ENCODE measurements at regions not wholly inside any gene's neighbourhood (a gene's known extent, or its start where the extent isn't known, plus 50 kb on each side); places are given as distances from the start of the nearest gene placed in this dataset.

GRCh38 chr15:62886431-62887071, 156.0 kb upstream of the TPM1 start:
- CTCF ChIA-PET: interaction anchor here (1.2 to 2.5 kb wide), 2 partner anchors 16 to 38 kb away, joined by 4 to 11 read pairs; no protein-coding TSS in a partner anchor

GRCh38 chr15:62887113-62887570, 155.4 kb upstream of the TPM1 start:
- no peak for DNase-seq (ENCODE audit: low spot score)
- H3K27ac Mint-ChIP-seq: peak overlapping the region; percentile 75
- peak; percentile 10 for ATAC-seq
- ChIA-PET CTCF (interaction anchor here (1.2 to 2.5 kb wide), 2 partner anchors 16 to 39 kb away, joined by 4 to 11 read pairs; no protein-coding TSS in a partner anchor), POLR2A (no interaction called here)
- TF ChIP-seq USF1 (CRISPR knock-in tag; IDR thresholded peaks at IDR 0.05) (no peak), ETV6 (CRISPR knock-in tag; IDR thresholded peaks at IDR 0.05) (no peak), ZNF396 (CRISPR knock-in tag; IDR thresholded peaks at IDR 0.05; ENCODE audit: borderline replicate concordance) (no peak), MLX (CRISPR knock-in tag; IDR thresholded peaks at IDR 0.05) (no peak), NFYB (CRISPR knock-in tag; conservative IDR thresholded peaks at IDR 0.05; ENCODE audit: low read depth) (no peak), ZNF532 (CRISPR knock-in tag; IDR thresholded peaks at IDR 0.05; ENCODE audit: borderline replicate concordance) (no peak), ZBTB43 (CRISPR knock-in tag; IDR thresholded peaks at IDR 0.05) (no peak), NR2C2 (CRISPR knock-in tag; IDR thresholded peaks at IDR 0.05) (no peak), AFF4 (CRISPR knock-in tag; IDR thresholded peaks at IDR 0.05; ENCODE audit: borderline replicate concordance) (no peak), ZNF425 (CRISPR knock-in tag; conservative IDR thresholded peaks at IDR 0.05) (no peak), ATF2 (CRISPR knock-in tag; IDR thresholded peaks at IDR 0.05; ENCODE audit: borderline replicate concordance, low read depth) (no peak), MAX (CRISPR knock-in tag; IDR thresholded peaks at IDR 0.05) (no peak), ZNF416 (CRISPR knock-in tag; IDR thresholded peaks at IDR 0.05) (no peak)
- H3K4me3 Mint-ChIP-seq: peak overlapping the region; percentile 41
- H3K4me1 Mint-ChIP-seq: peaks cover 26% of the 10 kb centered on the region
- H3K27me3 Mint-ChIP-seq (ENCODE audit: low read depth): no peaks in the 10 kb centered on the region; the same call in 1 of the 2 replicates
- H3K36me3 Mint-ChIP-seq: no peaks in the 10 kb centered on the region
- H3K9me3 Mint-ChIP-seq: no peaks in the 10 kb centered on the region

More at GRCh38 chr15:62886431-62887071, 156.0 kb upstream of the TPM1 start:
- no peaks in the 10 kb centered on the region for H3K36me3 Mint-ChIP-seq
- H3K27me3 Mint-ChIP-seq (ENCODE audit: low read depth): no peaks in the 10 kb centered on the region; the same call in 1 of the 2 replicates
- H3K4me1 Mint-ChIP-seq: peaks cover 26% of the 10 kb centered on the region
- H3K9me3 Mint-ChIP-seq: no peaks in the 10 kb centered on the region
- peak; percentile 61 for DNase-seq (ENCODE audit: low spot score)
- H3K4me3 Mint-ChIP-seq: peak overlapping the region; percentile 41
- TF ChIP-seq E2F1 (CRISPR knock-in tag; IDR thresholded peaks at IDR 0.05): no peak
- peak; percentile 78 for TF ChIP-seq ZNF423 (CRISPR knock-in tag; IDR thresholded peaks at IDR 0.05)
- no peak for TF ChIP-seq SMAD3 (CRISPR knock-in tag; IDR thresholded peaks at IDR 0.05; ENCODE audit: borderline replicate concordance)
- no peak for TF ChIP-seq PRRX2 (CRISPR knock-in tag; IDR thresholded peaks at IDR 0.05)
- peak; percentile 88 for ATAC-seq
- H3K27ac Mint-ChIP-seq: peak overlapping the region; percentile 75
- POLR2A ChIA-PET: no interaction called here
